H9 (cell line): ENCODE measurements at regions not wholly inside any gene's neighbourhood (a gene's known extent, or its start where the extent isn't known, plus 50 kb on each side); places are given as distances from the start of the nearest gene placed in this dataset.

Experiments
- DNase-seq: peaks from one replicate; pipeline ENCODE4 v3.0.0-alpha.2; 2017
- H2AFZ ChIP-seq: one replicate; pipeline ENCODE4 v1.6.1; 2013; ENCODE audit warnings: mild to moderate bottlenecking, low read length, control low read depth, moderate library complexity
- H2AK5ac ChIP-seq: 2 replicates; pipeline ENCODE4 v1.6.1; 2013; ENCODE audit warnings: low read length, control low read depth, mixed read lengths; ENCODE audit not compliant: insufficient read length
- H2BK120ac ChIP-seq: one replicate; pipeline ENCODE4 v1.6.1; 2013; ENCODE audit warnings: low read depth, mild to moderate bottlenecking, low read length, control low read depth, inconsistent platforms; ENCODE audit not compliant: poor library complexity, severe bottlenecking
- H2BK12ac ChIP-seq: 2 replicates; pipeline ENCODE4 v1.6.1; 2013; ENCODE audit warnings: low read length, control low read depth, mixed read lengths, low read depth; ENCODE audit not compliant: insufficient read length
- H2BK15ac ChIP-seq: 2 replicates; pipeline ENCODE4 v1.6.1; 2013; ENCODE audit warnings: low read depth, low read length, control low read depth
- H2BK20ac ChIP-seq: one replicate; pipeline ENCODE4 v1.6.1; 2013; ENCODE audit warnings: low read depth, mild to moderate bottlenecking, low read length, control low read depth, inconsistent platforms; ENCODE audit not compliant: poor library complexity, severe bottlenecking
- H2BK5ac ChIP-seq: 2 replicates; pipeline ENCODE4 v1.6.1; 2013; ENCODE audit warnings: low read length, control low read depth, mixed read lengths; ENCODE audit not compliant: insufficient read length
- H3K14ac ChIP-seq: 2 replicates; pipeline ENCODE4 v1.6.1; 2013; ENCODE audit warnings: low read length, control low read depth; ENCODE audit not compliant: insufficient read depth
- H3K18ac ChIP-seq: 2 replicates; pipeline ENCODE4 v1.6.1; 2013; ENCODE audit warnings: low read depth, mild to moderate bottlenecking, mixed read lengths, low read length, control low read depth; ENCODE audit not compliant: insufficient read length
- H3K23ac ChIP-seq: 2 replicates; pipeline ENCODE4 v1.6.1; 2013; ENCODE audit warnings: low read length, control low read depth, mixed read lengths, low read depth; ENCODE audit not compliant: insufficient read length
- H3K23me2 ChIP-seq: 2 replicates; pipeline ENCODE4 v1.6.1; 2013; ENCODE audit warnings: low read depth, mild to moderate bottlenecking, mixed read lengths, low read length, control low read depth; ENCODE audit not compliant: insufficient read length, poor library complexity, severe bottlenecking
- H3K27ac ChIP-seq: 2 replicates; pipeline ENCODE4 v1.5.1; 2013; ENCODE audit warnings: low read length, control low read depth, mixed read lengths, low read depth; ENCODE audit not compliant: insufficient read length
- H3K27me3 ChIP-seq: 2 replicates; pipeline ENCODE4 v1.6.1; 2013; ENCODE audit warnings: low read length, control low read depth, inconsistent platforms; ENCODE audit not compliant: insufficient read depth
- H3K4ac ChIP-seq: 2 replicates; pipeline ENCODE4 v1.6.1; 2013; ENCODE audit warnings: low read depth, mild to moderate bottlenecking, control low read depth, inconsistent platforms, low read length, moderate library complexity
- H3K4me1 ChIP-seq: 2 replicates; pipeline ENCODE4 v1.6.1; 2013; ENCODE audit warnings: low read length, control low read depth, inconsistent platforms; ENCODE audit not compliant: insufficient read depth
- H3K4me2 ChIP-seq: 2 replicates; pipeline ENCODE4 v1.6.1; 2013; ENCODE audit warnings: low read length, control low read depth, mixed read lengths; ENCODE audit not compliant: insufficient read length, insufficient read depth
- H3K56ac ChIP-seq: 2 replicates; pipeline ENCODE4 v1.6.1; 2013; ENCODE audit warnings: low read depth, mild to moderate bottlenecking, mixed read lengths, low read length, control low read depth; ENCODE audit not compliant: insufficient read length
- H3K79me1 ChIP-seq: 2 replicates; pipeline ENCODE4 v1.6.1; 2013; ENCODE audit warnings: low read depth, mild to moderate bottlenecking, moderate library complexity, low read length, control low read depth, inconsistent platforms; ENCODE audit not compliant: insufficient read depth, poor library complexity, severe bottlenecking
- H3K79me2 ChIP-seq: 2 replicates; pipeline ENCODE4 v1.6.1; 2013; ENCODE audit warnings: low read length, control low read depth, inconsistent platforms; ENCODE audit not compliant: insufficient read depth
- H3K9ac ChIP-seq: 2 replicates; pipeline ENCODE4 v1.6.1; 2013; ENCODE audit warnings: low read length, control low read depth, mixed read lengths; ENCODE audit not compliant: insufficient read length; ENCODE audit errors: extremely low read depth
- H3K9me3 ChIP-seq: one replicate; pipeline ENCODE4 v1.6.1; 2013; ENCODE audit warnings: low read depth, low read length, inconsistent platforms; ENCODE audit not compliant: control insufficient read depth
- H3T11ph ChIP-seq: one replicate; pipeline ENCODE4 v1.6.1; 2013; ENCODE audit warnings: mild to moderate bottlenecking, low read length, control low read depth, inconsistent platforms
- H4K20me1 ChIP-seq: one replicate; pipeline ENCODE4 v1.6.1; 2013; ENCODE audit not compliant: control insufficient read depth, insufficient read length, insufficient read depth
- H4K5ac ChIP-seq: 2 replicates; pipeline ENCODE4 v1.6.1; 2013; ENCODE audit warnings: low read depth, mild to moderate bottlenecking, mixed read lengths, low read length, control low read depth; ENCODE audit not compliant: insufficient read length
- H4K8ac ChIP-seq: replicated peaks from 2 replicates; pipeline ENCODE4 v1.6.1; 2013; ENCODE audit warnings: low read length, control low read depth, mixed read lengths, low read depth; ENCODE audit not compliant: insufficient read length
- H4K91ac ChIP-seq: 2 replicates; pipeline ENCODE4 v1.6.1; 2013; ENCODE audit warnings: low read depth, mild to moderate bottlenecking, moderate library complexity, mixed read lengths, low read length, control low read depth; ENCODE audit not compliant: insufficient read length
- H3K27ac Mint-ChIP-seq, 3 experiments: 2 replicates in 2 of 3; 3 replicates in 1 of 3; pipeline ENCODE4 v1.8.0; 2020 to 2021; ENCODE audit warnings: mixed read lengths in 3 of 3, mild to moderate bottlenecking in 1 of 3, moderate library complexity in 1 of 3
- H3K27me3 Mint-ChIP-seq: 2 replicates; pipeline ENCODE4 v1.8.0; 2021; ENCODE audit warnings: low read depth, mild to moderate bottlenecking, moderate library complexity, mixed read lengths
- H3K36me3 Mint-ChIP-seq, 3 experiments: 2 replicates in 2 of 3; 3 replicates in 1 of 3; pipeline ENCODE4 v1.8.0; 2020 to 2021; ENCODE audit warnings: low read depth in 3 of 3, mixed read lengths in 3 of 3; ENCODE audit not compliant: insufficient read depth in 1 of 3
- H3K4me1 Mint-ChIP-seq, 2 experiments: 2 replicates each; pipeline ENCODE4 v1.8.0; 2020; ENCODE audit warnings: mixed read lengths in 2 of 2
- H3K4me3 Mint-ChIP-seq, 2 experiments: 2 replicates in 1 of 2; 3 replicates in 1 of 2; pipeline ENCODE4 v1.8.0; 2020 to 2021; ENCODE audit warnings: mild to moderate bottlenecking in 2 of 2, mixed read lengths in 2 of 2, moderate library complexity in 1 of 2
- H3K9me3 Mint-ChIP-seq, 2 experiments: 2 replicates in 1 of 2; 3 replicates in 1 of 2; pipeline ENCODE4 v1.8.0; 2020; ENCODE audit warnings: mild to moderate bottlenecking in 2 of 2, mixed read lengths in 2 of 2, moderate library complexity in 1 of 2
- CTCF ChIP-seq: fragments of 200-600 bp; sonication (generic); conservative IDR thresholded peaks from 3 replicates; pipeline ENCODE4 v1.8.0; 2021; ENCODE audit warnings: antibody characterized with exemption, mild to moderate bottlenecking
- WGBS: extraction: QIAGEN DNeasy Blood & Tissue Kit; methylation state at CpG from one replicate; pipeline ENCODE4 v1.1.7; 2013; ENCODE audit warnings: missing lambda C conversion rate, low lambda C conversion rate, mixed read lengths; ENCODE audit not compliant: insufficient read length; ENCODE audit errors: extremely low coverage; 5-methylcytosine and 5-hydroxymethylcytosine counted together

DNA sequence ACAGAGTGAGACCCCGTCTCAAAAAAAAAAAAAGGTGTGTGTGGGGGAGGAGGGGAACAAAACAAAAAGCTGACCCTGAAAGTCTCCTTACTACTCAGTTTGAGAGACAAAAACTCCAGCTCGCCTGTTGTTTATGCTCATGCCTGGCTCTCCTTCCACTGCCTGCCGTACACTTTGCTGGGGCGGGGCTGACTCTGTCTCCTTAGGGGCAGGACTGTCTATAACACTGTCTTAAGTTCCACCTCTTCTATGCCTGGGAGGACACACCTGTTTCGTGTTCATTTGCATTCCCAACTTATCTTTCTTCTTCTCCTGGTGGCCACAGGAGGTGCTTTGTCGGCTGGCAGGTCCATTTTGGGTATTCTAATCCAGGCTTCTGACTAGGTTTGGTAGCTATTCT, 81.4 kb downstream of the MTNR1A start:
- Histone ChIP-seq H3K4me1 (no peaks in the 10 kb centered on the region), H3K4ac (no peak overlapping the region), H2BK5ac (no peak overlapping the region), H3K9ac (no peak overlapping the region), H2BK12ac (no peak overlapping the region), H3K23ac (no peak overlapping the region), H3K14ac (no peak overlapping the region), H2AFZ (no peak overlapping the region), H2BK15ac (no peak overlapping the region), H3K27me3 (no peaks in the 10 kb centered on the region), H3K79me1 (no peaks in the 10 kb centered on the region), H3K18ac (no peak overlapping the region), H3K9me3 (no peaks in the 10 kb centered on the region), H2BK120ac (no peak overlapping the region), H2BK20ac (no peak overlapping the region), H4K20me1 (no peaks in the 10 kb centered on the region), H2AK5ac (no peak overlapping the region), H3K27ac (no peak overlapping the region), H3T11ph (no peak overlapping the region), H3K56ac (no peak overlapping the region), H3K79me2 (no peaks in the 10 kb centered on the region), H4K5ac (no peak overlapping the region), H3K4me2 (no peak overlapping the region), H3K23me2 (no peaks in the 10 kb centered on the region), H4K91ac (no peak overlapping the region), H4K8ac (no peak overlapping the region)
- peaks cover 14 to 16% of the 10 kb centered on the region in 2 experiments for H3K4me1 Mint-ChIP-seq
- H3K9me3 Mint-ChIP-seq, result no peaks in the 10 kb centered on the region; a peak in 1 of 5 replicates
- no peak for TF ChIP-seq CTCF
- WGBS, result no CpG with 5 or more reads among the region's 6 CpGs
- H3K27me3 Mint-ChIP-seq, result peaks cover 2% of the 10 kb centered on the region; the same call in 1 of the 2 replicates
- DNase-seq, result no peak
- no peak overlapping the region; a peak in 1 of 7 replicates for H3K27ac Mint-ChIP-seq
- H3K4me3 Mint-ChIP-seq, result no peak overlapping the region
- H3K36me3 Mint-ChIP-seq, result no peaks in the 10 kb centered on the region
